ENCODE measurements at regions not wholly inside any gene's neighbourhood (a gene's known extent, or its start where the extent isn't known, plus 50 kb on each side); places are given as distances from the start of the nearest gene placed in this dataset.

DNA sequence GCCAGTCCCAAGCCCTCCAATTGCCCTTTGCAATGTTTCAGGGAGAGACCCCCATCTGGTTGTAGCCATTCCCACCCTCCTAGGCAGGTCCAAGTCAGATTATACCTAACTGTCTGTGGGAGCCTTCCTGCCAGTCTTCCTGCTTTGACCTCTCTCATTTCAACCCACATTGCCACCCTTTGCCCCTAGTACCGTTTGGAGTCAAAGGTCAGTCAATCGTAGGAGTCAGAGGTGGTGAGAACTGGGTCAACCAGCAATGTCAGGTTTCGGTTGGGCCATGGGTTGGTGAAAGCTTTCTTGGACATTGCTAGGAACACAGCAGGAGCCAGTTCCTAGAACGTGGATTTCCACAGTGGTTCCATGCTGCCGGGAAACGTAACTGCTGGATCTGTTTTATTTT is 269.4 kb upstream of the GHITM start:
- Mint-ChIP-seq H3K9me3 (ENCODE audit: unreplicated experiment) (no peaks in the 10 kb centered on the region), H3K27me3 (ENCODE audit: unreplicated experiment) (no peaks in the 10 kb centered on the region), H3K4me1 (ENCODE audit: low read depth, unreplicated experiment) (no peaks in the 10 kb centered on the region), H3K4me3 (ENCODE audit: unreplicated experiment) (no peak overlapping the region), H3K27ac (ENCODE audit: unreplicated experiment) (no peak overlapping the region), H3K36me3 (ENCODE audit: unreplicated experiment) (no peaks in the 10 kb centered on the region)
- TF ChIP-seq, protein P1, sequence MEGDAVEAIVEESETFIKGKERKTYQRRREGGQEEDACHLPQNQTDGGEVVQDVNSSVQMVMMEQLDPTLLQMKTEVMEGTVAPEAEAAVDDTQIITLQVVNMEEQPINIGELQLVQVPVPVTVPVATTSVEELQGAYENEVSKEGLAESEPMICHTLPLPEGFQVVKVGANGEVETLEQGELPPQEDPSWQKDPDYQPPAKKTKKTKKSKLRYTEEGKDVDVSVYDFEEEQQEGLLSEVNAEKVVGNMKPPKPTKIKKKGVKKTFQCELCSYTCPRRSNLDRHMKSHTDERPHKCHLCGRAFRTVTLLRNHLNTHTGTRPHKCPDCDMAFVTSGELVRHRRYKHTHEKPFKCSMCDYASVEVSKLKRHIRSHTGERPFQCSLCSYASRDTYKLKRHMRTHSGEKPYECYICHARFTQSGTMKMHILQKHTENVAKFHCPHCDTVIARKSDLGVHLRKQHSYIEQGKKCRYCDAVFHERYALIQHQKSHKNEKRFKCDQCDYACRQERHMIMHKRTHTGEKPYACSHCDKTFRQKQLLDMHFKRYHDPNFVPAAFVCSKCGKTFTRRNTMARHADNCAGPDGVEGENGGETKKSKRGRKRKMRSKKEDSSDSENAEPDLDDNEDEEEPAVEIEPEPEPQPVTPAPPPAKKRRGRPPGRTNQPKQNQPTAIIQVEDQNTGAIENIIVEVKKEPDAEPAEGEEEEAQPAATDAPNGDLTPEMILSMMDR (IDR thresholded peaks at IDR 0.05; ENCODE audit: partially characterized antibody, unreplicated experiment) = no peak
- no peak for DNase-seq

DNA sequence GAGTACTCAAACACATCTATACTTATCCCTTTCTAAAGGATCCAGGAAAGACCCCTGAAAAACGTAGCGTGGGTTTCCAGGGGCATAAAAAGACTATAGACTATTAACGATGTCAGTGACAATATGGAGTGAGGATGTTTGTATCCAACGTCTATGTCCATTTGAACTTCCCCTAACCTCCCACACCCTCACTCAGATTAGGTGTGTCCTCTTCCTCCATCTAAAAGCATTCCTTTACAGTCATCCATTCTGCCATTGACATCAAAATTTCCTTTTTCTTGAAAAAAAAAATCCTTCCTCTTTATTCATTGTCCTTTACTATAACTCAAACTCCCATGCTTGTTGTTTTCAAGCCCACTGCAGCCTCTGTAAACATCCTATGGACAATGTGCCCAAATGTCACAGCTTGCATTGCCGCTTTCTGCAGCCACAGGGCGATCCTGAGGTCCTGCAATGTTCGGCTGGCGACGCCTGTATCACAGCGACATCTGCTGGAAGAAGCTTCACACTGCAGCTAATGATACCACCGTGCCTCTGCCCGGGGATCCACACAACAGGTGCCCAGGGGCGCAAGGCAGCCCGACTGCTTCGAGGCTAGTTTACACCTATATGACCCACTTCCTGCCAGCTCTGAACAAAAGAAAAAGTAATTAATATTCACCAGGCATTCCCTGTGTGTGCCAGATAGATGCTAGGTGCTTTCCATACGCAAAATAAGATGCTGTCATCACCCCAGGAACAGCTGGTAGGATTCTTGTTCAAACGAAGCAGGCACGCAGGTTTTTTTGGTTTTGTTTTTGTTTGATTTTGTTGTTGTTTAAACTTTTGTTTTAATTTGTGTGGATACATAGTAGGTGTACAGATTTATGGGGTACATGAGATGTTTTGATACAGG is 267.9 kb upstream of the GHITM start:
- no peak overlapping the region for H3K27ac Mint-ChIP-seq (ENCODE audit: unreplicated experiment)
- no peaks in the 10 kb centered on the region for H3K9me3 Mint-ChIP-seq (ENCODE audit: unreplicated experiment)
- peak; percentile 82 for DNase-seq
- H3K27me3 Mint-ChIP-seq (ENCODE audit: unreplicated experiment) = peaks cover 2% of the 10 kb centered on the region
- H3K4me3 Mint-ChIP-seq (ENCODE audit: unreplicated experiment) = no peak overlapping the region
- TF ChIP-seq, protein P1 (IDR thresholded peaks at IDR 0.05; ENCODE audit: partially characterized antibody, unreplicated experiment) = peak; percentile 98
- H3K36me3 Mint-ChIP-seq (ENCODE audit: unreplicated experiment) = peaks cover 7% of the 10 kb centered on the region
- no peaks in the 10 kb centered on the region for H3K4me1 Mint-ChIP-seq (ENCODE audit: low read depth, unreplicated experiment)

DNA sequence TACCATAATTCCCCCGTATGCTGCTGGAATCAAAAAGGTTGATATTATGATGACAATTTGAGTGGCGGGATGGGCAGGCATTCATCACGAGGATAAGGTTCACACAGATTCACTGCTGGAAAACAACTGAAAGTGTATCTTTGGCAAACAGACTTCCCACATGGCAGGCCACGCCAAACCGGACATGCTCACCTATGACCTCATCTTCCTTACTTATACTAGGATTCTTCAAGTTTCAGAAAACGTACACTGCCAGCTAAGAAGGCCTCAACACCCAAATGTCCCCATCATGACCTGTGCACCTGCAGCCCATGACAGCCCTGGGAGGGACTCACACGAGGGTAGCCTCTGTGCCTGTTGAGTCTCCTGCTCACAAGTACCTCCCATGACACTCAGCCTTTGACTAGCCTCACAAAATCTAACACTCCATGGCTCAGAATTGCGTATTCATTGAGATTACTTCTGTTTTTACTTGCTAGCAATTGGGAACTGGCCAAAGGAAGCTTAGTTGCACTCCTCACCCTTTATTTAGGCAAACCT is 259.0 kb upstream of the GHITM start:
- Mint-ChIP-seq H3K9me3 (ENCODE audit: unreplicated experiment) (no peaks in the 10 kb centered on the region), H3K4me3 (ENCODE audit: unreplicated experiment) (no peak overlapping the region), H3K27me3 (ENCODE audit: unreplicated experiment) (peaks cover 2% of the 10 kb centered on the region), H3K4me1 (ENCODE audit: low read depth, unreplicated experiment) (no peaks in the 10 kb centered on the region), H3K27ac (ENCODE audit: unreplicated experiment) (no peak overlapping the region), H3K36me3 (ENCODE audit: unreplicated experiment) (peaks cover 7% of the 10 kb centered on the region)
- no peak for DNase-seq
- TF ChIP-seq, protein P1 (IDR thresholded peaks at IDR 0.05; ENCODE audit: partially characterized antibody, unreplicated experiment) = no peak

DNA sequence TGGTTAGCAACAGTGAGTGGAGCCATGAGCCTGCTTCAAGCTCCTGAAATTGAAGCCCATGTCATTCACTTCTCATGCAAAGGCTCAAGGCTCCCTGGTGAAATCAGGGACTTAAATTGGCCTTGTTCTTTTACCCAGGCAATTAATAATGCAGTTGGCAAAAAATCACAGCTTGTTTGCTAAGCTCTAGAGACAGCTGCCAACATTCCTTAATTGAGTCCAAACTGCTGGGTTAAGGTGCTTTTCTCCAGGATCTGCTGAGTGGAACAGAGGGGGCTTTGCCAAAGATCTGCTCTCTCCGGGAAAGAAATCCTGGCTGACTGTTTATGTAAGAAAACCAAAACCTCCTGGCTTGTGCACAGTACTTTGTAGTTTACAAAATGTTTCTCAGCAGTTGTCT is 257.6 kb upstream of the GHITM start:
- no peak overlapping the region for H3K27ac Mint-ChIP-seq (ENCODE audit: unreplicated experiment)
- TF ChIP-seq, protein P1 (IDR thresholded peaks at IDR 0.05; ENCODE audit: partially characterized antibody, unreplicated experiment) = no peak
- no peaks in the 10 kb centered on the region for H3K36me3 Mint-ChIP-seq (ENCODE audit: unreplicated experiment)
- no peak for DNase-seq
- peaks cover 2% of the 10 kb centered on the region for H3K27me3 Mint-ChIP-seq (ENCODE audit: unreplicated experiment)
- no peak overlapping the region for H3K4me3 Mint-ChIP-seq (ENCODE audit: unreplicated experiment)
- H3K9me3 Mint-ChIP-seq (ENCODE audit: unreplicated experiment) = no peaks in the 10 kb centered on the region
- no peaks in the 10 kb centered on the region for H3K4me1 Mint-ChIP-seq (ENCODE audit: low read depth, unreplicated experiment)

DNA sequence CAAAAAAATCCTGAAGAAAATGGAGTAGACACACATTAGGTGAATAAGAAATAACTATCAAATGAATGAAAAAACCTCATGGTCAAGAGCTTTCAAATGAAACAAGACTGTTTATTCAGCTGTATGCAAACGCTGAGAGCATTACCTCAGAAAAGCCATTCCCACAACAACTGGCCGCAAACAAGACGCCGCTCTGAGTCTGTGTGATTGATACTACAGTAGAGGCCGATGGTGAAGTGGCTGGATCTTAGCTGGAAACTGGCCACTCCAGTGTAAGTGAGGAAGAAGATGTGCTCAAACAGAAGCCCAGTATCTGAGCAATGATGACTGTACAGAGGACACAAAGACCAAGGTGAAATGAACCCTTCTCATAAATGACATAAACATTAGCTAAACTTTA is 252.4 kb upstream of the GHITM start:
- H3K9me3 Mint-ChIP-seq (ENCODE audit: unreplicated experiment) = peaks cover 2% of the 10 kb centered on the region

More for the DNA sequence above, 252.4 kb upstream of the GHITM start:
- Mint-ChIP-seq H3K4me1 (ENCODE audit: low read depth, unreplicated experiment) (no peaks in the 10 kb centered on the region), H3K27me3 (ENCODE audit: unreplicated experiment) (peaks cover 2% of the 10 kb centered on the region), H3K36me3 (ENCODE audit: unreplicated experiment) (no peaks in the 10 kb centered on the region), H3K27ac (ENCODE audit: unreplicated experiment) (no peak overlapping the region), H3K4me3 (ENCODE audit: unreplicated experiment) (no peak overlapping the region)
- TF ChIP-seq, protein P1 (IDR thresholded peaks at IDR 0.05; ENCODE audit: partially characterized antibody, unreplicated experiment) = no peak
- no peak for DNase-seq

All from glutamatergic neuron (in vitro differentiated cells).